NCI-H2196 (cell line): ENCODE measurements at regions not wholly inside any gene's neighbourhood (a gene's known extent, or its start where the extent isn't known, plus 50 kb on each side); places are given as distances from the start of the nearest gene placed in this dataset.

Experiments
- DNase-seq: peaks from one replicate; lab custom pipeline; 2025; ENCODE audit not compliant: unreplicated experiment; lab: John Stamatoyannopoulos, UW

GRCh38 chr10:105697290-105697780, 1056.2 kb downstream of the SORCS3 start:
- no peak for DNase-seq

DNA sequence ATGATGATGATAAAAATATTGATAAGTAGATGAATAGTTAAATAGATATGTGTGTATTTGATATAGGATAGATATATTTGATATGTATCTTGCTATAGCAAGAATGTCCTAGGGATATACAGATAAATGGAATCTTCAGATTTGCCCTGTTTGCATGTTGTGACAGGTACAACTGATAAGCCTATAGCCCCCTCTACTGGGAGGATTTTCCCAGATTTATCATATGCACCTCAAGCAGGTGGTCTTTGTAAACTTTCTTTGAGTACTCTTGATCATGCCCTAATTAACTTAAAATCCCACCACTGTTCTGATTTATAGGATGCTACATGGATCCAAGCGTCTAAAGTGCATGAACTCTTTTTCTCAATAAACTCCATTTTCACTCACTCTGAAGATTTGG, 1050.7 kb downstream of the SORCS3 start:
- DNase-seq, result no peak

DNA sequence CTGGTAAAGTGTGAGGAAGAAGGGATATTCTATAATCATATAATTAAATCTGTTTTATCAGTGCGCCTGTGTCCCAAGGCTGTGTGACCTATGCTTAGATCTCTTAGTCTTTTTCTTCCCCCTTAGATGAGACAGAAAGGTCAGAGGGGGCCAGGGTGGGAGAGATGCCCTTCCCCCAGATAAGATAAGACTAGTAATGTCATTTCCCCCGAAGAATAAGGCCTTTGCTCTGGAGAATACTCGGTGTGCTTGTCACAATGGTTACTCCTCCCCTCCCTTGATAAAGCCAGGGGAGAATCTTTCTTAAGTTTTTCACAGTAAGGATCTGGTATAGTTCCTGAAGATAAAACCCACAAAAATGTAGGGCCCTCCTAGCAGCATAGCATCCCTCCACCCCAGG, 1041.8 kb downstream of the SORCS3 start:
- no peak for DNase-seq

GRCh38 chr10:105681051-105681450, 1040.0 kb downstream of the SORCS3 start:
- DNase-seq, result no peak

GRCh38 chr10:105679781-105680180, 1038.7 kb downstream of the SORCS3 start:
- no peak for DNase-seq

- DNase-seq, result no peak
These were observed 1034.2 kb downstream of the SORCS3 start for GRCh38 chr10:105675333-105675732.

DNA sequence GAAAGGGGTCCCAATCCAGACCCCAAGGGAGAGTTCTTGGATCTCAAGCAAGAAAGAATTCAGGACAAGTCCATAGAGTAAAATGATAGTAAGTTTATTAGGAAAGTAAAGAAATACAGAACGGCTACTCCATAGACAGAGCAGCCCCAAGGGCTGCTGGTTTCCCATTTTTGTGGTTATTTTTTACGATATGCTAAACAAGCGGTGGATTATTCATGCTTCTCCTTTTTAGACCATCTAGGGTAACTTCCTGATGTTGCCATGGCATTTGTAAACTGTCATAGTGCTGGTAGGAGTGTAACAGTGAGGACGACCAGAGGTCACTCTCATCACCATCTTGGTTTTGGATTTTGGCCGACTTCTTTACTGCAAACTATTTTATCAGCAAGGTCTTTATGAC, 1033.4 kb downstream of the SORCS3 start:
- DNase-seq, result no peak

DNA sequence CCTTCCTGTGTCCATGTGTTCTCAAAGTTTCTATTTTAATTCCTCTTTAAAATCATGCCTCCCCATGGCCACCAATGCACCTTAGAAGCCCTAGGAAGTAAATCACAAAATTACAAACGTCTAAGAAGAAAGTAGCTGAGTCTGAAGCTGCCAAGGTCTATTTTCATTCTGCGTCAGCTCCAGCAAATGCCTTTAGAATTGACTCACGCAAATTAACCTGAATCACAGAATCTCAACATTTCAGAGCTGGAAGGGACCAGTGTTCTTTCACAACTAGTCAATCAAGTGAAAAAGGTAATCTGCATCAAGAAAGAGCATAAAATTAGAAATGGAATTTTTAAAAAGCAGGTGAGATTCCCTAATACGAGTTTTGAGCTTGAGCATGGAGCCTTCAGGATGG, 1017.6 kb downstream of the SORCS3 start:
- no peak for DNase-seq

GRCh38 chr10:105656856-105657255, 1015.8 kb downstream of the SORCS3 start:
- DNase-seq, result no peak

- DNase-seq, result no peak
These were observed 1009.2 kb downstream of the SORCS3 start for GRCh38 chr10:105650306-105650705.

GRCh38 chr10:105647354-105647753, 1006.3 kb downstream of the SORCS3 start:
- no peak for DNase-seq

DNA sequence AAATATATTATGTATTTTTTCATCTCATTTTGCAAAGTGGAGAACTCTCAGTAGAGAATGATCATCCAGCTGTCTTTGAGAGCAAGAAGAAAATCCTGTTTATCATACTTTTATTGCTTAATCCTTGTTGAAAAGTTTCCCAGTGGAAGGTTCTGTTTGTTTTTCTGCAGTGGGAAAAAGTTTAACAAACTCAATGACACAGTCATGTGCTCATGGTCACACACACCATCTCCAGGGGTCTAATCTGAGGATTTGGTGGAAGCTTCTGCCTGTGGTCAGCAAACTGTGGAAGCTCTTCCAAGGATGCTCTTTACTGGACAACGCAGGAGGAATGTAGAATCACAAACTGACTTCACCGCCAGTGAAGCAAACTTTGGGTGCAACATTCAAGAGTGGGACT, 1003.9 kb downstream of the SORCS3 start:
- no peak for DNase-seq

DNA sequence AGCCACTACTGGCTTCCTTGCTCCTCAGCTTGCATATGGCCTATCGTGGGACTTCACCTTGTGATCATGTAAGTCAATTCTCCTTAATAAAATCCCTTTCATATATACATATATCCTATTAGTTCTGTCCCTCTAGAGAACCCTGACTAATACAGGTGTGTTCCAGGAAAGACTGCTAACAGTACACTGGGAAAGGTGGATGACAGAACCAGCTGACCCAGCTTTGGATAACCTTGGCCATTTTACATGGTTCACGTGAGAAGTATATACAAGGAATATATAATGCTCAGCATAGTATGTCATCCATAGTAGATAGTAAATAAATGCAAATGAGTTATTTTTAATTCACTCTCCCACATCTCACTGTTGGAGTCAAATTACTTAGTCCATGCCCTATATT, 1003.5 kb downstream of the SORCS3 start:
- no peak for DNase-seq

DNA sequence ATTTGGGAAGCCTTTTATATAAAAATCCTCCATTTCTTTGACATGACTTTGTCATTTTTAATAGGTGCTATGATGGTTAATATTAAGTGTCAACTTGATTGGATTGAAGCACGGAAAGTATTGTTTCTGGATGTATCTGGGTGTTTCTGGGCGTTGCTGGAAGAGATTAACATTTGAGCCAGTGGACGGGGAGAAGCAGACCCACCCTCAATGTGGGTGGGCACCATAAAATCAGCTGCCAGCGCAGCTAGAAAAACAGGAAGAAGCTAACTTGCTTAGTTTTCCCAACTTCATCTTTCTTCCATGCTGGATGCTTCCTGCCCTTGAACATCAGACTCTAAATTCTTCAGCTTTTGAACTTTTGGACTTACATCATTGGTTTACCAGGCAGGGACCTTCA, 1003.0 kb downstream of the SORCS3 start:
- no peak for DNase-seq

DNA sequence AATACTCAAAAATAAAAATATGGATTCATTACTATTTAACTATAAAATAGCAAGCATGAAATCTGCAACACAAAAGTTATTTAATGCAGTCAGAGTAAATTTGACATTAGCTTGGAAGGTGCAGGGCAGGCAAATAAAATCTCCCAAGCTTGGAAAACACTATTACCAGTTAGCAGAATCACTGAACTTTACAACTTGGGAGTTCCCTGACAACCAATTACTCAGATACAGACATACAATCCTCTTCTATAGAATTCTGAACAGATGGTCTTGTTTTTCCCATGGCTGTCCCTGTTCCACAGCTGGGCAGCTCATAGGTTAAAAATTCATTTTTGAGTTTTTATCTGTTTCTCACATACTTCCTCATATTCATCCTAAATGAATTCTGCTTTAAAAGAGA, 1002.6 kb downstream of the SORCS3 start:
- DNase-seq, result no peak

DNA sequence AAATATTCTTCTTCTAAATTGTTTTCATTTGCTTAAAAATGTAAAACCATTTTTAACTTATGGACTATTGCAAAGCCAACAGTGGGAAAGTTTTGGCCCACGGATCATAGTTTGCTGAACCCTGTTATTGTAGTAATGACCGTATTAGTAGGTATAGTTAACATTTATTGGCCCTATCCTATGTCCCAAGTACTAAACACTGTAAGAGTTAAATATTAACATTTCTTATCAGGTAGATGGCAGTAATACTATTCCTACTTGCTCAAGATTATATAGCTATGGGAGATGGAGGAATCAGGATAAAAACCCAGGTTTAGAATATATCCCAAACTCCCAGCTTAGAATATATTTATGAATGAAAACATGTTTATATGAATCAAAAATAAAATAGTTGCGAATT, 993.2 kb downstream of the SORCS3 start:
- no peak for DNase-seq

GRCh38 chr10:105615715-105616365, 974.8 kb downstream of the SORCS3 start:
- DNase-seq, result no peak

DNA sequence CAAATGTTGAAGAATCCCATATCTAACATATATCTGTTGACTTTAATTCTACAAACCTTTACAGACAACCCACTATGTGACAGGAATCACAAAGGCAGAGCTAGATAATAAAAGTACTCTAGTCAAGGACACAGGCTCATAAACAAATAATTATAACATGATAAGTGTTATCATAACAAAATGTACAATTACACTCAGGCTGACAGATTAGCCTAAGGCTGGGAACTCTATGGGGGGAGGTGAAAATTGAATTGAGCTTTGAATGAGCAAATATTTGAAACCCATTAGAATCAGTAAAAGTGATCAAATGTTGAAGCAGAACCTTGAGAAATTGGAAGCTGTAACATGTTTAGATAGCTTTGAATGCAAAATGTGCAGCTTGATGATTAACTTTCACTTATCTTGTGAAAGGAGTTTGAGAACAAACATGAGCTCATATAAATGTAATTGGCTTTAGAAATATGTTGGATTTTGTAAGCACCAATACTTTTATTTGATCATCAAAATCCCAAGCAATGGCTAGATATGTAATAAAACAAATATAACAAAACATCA, 970.2 kb downstream of the SORCS3 start:
- no peak for DNase-seq

- DNase-seq, result no peak
These were observed 968.4 kb downstream of the SORCS3 start for GRCh38 chr10:105609451-105609850.

DNA sequence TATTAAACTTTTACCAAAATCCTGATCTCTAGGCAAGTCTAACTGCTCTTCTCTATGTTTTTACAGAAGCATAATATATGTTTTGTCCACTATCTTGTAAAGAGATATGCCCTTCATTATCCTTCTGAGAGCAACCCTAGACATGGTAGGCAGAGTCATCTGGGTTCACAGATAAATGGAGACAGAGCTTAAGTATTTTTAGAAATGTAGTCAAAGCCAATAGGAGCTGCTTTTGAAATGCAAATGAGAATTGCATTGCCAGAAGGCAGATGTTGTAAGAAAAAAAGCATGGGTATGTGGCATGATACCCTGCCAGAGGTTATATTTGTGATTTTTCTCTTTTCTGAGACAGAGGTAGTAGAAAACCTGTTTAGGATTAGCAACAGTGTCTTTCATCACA, 964.8 kb downstream of the SORCS3 start:
- DNase-seq, result no peak

- DNase-seq, result no peak
These were observed 964.0 kb downstream of the SORCS3 start for GRCh38 chr10:105605104-105605503.

DNA sequence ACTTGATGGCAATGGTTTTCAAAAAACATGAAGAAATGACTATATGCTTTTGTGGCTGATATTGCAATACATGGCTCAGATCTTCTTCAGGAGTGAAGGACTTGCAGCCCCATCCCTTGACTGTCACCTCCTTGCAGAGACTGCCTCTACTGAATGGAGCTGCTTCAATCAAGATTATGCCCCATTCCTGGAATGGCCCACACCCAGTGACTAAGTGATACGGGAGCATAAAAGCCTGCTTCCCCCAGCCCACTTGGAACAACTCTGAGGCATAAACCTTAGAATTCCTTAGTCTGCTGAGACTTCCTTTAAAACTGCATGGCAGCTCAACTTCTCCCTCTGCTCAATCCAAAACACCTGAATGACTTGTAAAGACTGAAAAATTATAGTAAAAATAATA, 957.1 kb downstream of the SORCS3 start:
- no peak for DNase-seq

GRCh38 chr10:105597312-105597711, 956.2 kb downstream of the SORCS3 start:
- DNase-seq, result no peak
